ENCODE measurements at regions not wholly inside any gene's neighbourhood (a gene's known extent, or its start where the extent isn't known, plus 50 kb on each side); places are given as distances from the start of the nearest gene placed in this dataset.

DNA sequence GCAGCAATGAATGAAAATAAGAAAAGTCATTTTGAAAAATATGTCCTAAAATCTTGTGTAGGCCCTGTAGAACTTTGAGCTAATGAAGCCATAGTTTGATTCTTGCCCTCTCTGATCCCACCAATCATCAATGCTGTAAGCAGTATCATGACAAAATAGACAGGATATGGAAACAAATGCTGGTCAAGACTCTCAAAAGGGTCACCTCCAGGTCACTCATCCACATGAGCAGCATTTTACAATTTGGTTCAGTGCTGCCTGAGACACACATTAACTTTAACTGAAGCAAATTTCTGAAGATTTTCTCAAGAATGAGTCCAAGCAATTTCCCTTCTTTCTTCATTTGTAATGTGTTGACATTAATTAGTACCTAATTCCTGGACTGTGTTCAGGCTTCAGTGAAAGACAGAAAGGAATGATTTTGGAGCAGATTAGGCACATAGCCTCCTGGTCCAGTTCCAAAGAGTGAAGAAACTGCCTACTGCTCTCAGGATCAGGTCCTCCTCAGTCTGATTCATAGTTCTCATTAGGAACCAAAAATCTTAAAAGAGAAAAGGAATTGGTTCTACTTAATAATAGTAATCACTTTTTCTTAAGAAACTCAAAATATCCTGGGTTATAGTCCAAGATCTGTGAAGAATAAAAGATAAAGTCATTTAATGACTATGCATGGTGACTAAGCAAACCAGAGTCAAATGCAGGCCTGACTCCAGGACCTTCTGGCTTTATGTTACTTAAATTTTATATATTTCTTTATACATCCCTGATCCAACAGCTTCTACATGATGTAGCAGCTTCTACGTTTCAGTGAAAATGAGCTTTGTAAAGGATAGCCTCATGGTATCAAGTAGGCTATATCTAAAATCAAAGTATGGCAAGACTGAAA lies 192.1 kb upstream of the RGMB start:
- peak; percentile 74 for DNase-seq

DNA sequence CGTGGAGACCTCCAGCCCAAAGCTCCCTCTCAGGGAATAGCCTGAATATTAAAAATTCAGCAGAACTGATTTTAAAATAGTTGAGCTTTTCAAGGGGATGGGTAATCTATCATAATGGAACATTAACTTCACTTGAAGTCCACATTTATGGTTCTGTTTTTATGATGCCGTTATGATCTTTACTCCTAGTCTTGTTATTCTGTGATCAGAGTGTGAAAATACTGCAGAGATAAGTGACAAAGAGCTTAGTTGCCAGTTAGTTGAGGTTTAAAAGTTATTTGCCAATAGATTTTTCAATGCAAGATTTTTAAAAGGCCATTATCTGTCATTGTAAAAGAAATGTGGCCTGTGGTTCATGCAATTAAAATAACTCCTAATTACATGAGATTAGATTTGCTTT lies 189.9 kb upstream of the RGMB start:
- DNase-seq = no peak

DNA sequence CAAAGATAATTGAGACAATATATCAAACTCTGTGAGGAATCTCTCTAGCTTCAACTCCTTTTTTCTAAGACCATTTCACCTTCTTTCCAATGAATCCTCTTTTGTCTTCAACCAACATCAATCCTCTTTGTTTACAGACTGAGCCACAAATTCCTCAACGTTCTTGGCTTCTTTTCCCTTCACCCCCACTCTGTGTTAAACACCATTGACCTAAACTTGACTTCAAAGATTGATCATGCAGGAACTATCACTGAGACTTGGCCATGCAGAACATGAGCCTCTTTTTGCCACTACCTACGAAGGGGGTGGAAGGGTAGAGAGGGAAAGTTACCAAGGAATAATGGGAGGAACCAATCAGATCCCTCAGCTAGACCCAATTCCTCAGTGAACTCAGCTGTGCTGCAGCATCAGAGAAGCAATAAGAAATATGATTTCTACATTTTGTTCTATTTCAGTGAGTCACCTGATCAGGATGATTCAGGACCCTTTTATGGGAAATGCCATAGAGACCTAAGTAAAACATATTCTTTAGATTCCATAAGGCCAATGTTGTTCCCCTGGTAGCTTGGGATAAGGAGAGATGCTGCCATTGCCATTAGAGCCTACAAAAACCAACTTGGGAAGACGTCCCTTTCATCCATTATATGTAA lies 187.7 kb upstream of the RGMB start:
- no peak for DNase-seq

DNA sequence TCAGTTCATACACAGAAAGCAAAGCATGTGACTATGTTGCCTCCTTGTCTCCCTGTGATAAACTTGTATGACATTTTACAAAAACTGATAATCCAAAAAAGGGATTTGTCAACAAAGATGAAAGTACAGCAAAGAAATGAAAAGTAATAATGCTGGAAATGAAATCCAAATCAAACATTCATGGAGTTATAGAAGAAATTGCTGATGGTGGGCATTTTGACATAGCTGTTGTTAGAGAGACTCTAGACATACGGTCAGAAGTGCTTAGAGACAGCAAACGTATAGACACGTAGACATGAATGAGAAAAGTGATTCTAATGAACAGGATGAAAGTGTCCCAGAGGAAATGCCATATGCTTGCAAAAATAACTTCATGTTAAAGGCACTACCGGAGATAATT lies 186.9 kb upstream of the RGMB start:
- no peak for DNase-seq

DNA sequence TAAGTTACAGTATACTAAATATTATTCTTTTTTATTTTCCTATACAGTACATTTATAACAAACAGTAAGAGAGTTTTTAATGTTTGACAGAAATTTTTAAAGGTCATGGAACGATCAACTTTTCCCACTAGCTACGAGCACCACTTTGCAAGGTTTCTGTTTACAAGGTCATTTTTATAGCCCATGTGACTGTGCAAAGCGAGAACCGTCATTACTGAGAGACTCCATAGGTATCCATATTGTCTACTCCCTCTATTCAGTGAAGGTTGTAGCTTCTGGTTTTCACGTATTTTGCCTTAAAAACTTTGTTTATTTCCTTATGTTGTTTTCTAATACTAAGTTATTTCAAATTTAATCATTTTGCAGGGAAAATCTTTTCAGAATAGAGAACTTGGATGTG lies 186.3 kb upstream of the RGMB start:
- DNase-seq = no peak

DNA sequence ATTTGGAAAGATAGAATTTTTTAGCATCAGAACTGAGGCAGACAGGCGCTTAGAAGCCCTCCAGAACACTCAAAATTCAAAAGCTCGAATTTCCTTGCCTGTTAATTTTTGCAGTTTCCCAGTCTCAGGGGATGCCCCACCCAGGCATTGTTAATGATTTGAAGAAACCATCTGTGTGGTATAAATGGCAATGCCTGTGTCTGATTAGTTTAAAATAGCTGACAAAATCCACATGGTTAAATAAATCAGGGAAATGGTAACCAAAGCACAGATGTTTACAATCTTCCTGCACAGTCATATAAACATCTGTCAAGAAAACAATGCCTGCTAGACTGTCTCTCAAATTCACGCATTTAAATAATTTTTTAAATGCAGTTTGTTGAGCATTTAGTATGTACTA lies 185.2 kb upstream of the RGMB start:
- peak; percentile 34 for DNase-seq

DNA sequence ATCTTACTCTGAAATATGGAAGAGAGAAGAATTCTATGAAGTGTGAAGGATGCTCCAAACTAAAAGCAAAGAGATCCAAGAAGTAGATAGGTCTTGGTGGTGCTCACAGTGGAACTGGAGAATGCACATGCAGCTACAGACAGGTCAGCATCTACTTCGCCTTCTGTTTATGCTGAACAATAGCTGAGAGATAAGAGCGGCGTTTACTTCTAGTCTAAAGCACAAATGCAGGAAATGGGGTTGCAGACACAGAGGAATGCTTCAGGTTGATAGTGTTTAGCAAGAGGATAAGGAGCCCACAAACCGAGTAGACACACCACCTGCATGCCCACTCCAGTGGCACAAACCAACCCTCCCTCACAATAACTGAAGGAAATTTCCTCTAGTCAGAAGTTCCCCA lies 180.0 kb upstream of the RGMB start:
- DNase-seq = no peak

DNA sequence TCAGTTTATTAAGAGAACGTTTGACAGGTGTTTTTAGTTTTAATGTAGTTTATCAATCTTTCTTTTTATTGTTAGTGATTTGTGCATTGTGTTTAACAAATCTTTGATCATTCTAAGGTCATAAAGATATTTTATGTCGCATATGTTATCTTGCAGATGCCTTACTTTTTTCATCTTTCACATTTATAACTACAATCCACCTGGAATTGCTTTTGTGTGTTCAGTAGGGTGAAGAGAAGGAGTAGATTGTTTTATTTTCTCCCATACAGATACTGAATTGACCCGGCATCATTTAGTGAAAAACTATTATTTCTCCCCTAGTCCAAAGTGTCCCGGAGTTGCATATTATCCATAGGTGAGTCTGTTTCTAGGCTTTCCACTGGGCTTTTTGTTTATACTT lies 179.4 kb upstream of the RGMB start:
- no peak for DNase-seq

DNA sequence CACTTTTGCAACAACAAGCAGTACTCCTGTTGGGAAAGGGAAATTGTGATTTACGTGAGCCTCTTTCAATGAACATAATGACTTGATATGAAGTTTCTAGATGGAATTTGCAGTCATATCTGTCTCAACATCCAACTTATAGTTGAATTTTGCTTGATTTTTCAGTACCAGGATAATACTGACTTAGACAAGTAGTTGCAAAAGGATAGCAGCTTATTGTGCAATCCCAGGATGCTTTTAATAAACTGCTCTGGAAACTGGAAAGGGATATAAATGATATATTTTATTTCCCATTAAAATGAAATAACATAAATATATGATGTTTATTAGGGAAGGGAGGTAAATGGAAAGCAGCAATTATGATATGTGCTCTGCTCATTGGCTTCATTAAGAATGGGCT lies 174.4 kb upstream of the RGMB start:
- no peak for DNase-seq

DNA sequence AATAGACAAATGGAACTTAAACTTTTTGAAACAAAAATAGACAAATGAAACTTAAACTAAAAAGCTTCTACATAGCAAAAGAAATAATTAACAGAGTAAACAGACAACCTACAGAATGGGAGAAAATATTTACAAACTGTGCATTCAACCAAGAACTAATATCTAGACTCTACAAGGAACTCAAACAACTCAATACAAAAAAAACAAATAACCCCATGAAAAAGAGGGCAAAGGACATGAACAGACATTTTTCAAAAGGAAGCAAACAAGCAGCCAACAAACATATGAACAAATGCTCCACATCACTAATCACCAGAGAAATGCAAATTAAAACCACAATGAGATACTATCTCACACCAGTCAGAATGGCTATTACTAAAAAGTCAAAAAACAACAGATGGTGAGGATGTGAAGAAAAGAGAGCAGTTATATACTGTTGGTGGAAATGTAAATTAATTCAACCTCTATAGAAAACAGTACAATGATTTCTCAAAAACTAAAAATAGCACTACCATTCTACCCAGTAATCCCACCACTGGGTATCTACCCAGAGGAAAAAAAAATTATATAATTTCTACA lies 170.8 kb upstream of the RGMB start:
- no peak for DNase-seq

DNA sequence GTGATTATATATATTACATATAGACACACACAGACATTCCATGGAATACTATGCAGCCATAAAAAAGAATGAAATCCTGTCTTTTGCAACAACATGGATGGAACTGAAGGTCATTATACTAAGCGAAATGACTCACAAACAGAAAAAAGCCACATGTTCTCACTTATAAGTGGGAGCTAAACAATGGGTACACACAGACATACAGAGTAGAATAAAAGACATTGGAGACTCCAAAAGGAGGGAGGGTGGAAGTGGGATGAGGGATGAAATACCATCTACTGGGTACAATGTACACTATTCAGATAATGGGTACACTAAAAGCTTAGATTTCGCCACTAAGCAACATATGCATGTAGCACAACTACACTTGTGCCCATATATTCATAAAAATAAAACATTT lies 170.0 kb upstream of the RGMB start:
- DNase-seq = no peak

DNA sequence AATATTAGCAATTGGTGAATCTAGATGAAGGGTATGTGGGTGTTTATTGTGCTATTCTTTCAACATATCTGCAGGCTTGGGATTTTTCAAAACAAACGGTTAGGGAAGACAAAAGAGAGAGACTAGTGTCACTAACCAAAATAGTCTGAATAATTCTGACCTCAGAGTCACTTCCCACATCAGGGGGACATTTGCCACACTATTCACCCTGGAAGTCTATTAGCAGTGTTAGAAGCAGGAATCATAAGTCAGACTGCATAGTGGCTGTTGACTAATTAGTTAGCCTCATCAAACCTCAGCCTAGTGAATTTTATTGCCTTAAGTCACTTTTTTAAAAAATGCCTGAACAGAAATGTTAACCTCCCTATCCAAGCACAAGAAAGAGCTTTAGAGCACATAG lies 169.2 kb upstream of the RGMB start:
- DNase-seq = peak; percentile 23

DNA sequence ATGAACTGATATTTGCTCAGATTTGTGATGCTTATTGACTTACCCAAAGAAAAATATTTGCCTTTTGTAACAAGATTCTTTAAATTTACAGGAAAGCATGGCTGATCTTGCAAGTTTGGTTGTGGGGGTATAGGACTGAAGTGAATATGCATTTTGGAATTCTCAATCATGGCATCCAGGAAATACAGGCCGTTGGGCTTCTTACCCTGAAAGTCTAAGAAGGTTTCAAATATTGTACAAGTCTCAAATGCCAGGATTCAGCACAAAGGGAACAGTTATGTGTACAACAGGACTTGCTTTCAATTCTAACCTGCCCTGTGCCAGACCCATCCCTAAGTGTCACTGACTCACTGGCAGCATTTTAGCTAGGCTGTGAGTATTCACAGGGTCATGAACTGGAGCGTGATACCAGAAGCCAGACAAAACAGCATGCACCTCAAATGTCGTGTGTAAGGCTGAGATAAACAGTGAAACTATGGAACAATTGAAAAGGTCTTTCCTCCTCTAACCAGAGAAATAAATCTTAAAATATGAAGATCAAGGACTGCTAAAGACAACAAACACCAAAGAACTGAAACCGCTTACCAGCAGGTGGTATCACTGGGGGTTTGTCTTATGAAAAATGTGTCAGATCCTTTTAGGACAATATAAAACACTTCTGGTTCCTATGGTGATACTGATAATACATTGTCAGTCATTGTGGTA lies 168.6 kb upstream of the RGMB start:
- DNase-seq = no peak

DNA sequence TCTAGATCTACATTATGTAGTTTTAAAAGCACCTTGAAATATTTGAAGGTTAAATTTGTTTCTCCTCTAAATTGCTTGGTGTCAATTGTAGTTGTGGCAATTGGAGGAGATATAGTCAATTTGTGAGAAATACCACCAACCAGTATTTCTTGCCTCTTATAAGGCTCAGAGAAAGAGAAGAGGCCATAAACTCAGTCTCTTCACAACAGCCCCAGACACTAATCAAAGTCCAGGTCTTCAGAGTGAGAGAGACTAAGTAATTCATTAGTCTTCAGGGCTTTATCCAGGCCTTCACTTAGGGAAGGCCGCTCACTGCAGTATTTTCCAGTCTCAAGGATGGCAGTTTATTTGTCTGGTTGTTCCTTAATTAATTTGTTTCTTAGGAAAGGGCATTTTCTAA lies 168.0 kb upstream of the RGMB start:
- DNase-seq = no peak

DNA sequence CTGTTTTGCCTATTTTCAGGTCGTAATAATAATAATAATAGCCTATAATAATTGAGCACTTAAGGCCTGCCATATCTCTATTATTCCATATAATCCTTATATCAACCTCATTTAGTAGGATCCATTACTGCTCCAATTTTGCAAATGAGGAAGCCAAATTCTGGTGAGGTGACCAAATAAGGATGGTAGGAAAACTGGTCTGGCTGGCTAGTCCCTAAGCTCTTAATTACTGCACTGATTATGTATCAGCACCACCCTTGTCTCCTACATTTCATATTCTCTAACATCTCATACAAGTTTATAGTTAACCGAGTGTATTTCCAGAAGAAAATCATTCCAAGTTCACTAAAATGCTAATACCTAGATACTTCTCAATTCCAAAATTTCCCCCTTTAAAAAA lies 166.5 kb upstream of the RGMB start:
- DNase-seq = no peak

DNA sequence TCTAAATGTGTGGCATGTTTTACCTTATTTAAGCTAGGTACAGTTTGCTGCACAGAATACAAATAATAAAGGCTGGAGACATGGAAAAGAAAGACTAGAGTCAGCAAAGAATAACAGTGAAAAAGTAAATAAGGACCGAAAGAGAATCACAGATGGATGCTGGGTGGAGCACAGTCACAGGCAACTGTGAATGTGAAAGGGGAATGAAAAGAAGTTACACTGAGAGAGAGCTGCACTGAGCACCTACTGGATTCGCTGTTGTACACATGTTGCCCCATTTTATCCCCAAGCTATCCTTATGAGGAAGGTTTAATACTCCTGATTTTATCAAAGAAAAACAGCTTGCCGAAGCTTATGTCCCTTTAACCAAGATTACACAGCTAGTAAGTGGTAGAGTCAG lies 165.4 kb upstream of the RGMB start:
- no peak for DNase-seq

DNA sequence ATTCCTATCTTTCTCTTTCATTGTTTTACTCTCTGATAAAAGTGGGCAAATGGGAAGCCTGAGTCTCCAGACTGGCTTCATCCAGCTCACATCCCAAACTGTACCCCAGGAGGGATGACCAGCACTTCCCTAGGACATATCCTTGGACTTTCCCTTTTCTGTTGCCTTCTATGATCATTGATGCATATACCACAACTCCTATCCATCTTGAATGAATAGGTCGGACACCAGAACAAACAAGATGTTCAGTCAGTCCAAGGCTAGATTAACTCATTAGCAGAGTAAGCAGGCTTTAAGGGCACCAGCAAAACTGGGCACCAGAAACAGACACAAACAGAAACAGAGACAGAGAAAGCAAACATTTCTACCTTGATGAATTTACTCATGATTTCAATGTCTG lies 159.1 kb upstream of the RGMB start:
- no peak for DNase-seq

DNA sequence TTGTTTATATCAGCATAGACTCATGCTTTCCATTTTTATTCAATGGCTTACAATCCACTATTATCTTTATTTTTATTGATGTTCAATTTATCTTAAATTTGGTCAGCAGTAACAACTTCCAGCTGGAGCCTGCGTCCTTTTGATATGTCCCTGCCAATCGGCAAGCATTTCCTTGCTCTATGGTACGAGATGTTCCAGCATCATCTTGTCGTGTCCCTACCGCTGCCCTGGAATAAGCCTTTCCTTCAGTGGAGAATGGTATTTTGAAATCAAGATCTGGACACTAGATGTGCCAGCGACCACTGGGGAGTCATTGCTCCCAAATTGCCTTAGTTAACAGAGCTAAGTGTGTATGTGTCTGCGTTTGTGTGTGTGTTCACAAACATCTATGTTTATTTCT lies 151.6 kb upstream of the RGMB start:
- no peak for DNase-seq

DNA sequence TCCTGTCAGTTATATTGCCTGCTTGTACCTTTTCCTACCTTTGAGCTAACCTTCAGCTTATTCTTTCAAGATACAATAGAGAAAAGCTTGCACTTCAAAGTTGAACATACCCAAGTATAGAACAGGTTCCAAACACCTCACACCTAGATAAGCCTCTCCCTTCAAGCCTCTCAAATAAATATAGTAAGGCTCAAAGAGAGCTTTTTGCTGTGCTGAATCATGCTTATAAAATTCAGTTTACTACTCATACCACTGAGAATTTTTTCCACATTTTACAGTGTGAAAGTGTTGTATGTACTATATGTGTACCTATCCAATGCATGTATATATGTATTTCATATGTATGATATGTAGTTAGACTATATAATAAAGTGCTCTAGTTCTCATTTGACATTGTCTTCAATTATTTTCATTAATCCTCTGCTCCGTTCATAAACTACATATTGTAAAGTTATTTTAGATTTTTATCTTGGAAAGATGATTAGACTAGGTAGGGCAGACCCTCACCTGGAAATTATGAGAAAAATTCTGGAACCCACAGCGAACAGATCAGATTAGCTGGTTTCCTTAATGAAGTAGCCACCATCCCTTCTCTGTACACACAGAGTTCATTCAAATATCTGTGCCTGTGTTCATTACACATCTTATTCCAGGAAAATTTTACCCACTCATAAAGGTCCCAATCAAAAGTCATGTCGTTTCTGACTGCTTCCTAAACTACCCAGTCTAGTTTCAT lies 149.2 kb upstream of the RGMB start:
- no peak for DNase-seq

DNA sequence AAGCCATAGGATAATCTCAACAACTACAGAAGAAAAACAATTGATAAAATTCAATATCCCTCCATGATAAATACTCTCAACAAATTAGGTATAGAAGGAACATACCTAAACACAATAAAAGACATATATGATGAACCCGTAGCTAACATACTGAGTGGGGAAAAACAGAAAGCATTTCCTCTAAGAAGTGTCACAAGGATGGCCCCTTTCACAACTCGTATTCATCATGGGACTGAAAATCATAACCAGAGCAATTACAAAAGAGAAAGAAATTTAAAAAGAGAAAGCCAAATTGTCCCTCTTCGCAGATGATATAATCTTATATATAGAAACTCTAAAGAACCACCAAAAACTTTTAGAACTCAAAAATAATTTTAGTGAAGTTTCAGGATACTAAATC lies 146.3 kb upstream of the RGMB start:
- no peak for DNase-seq

DNA sequence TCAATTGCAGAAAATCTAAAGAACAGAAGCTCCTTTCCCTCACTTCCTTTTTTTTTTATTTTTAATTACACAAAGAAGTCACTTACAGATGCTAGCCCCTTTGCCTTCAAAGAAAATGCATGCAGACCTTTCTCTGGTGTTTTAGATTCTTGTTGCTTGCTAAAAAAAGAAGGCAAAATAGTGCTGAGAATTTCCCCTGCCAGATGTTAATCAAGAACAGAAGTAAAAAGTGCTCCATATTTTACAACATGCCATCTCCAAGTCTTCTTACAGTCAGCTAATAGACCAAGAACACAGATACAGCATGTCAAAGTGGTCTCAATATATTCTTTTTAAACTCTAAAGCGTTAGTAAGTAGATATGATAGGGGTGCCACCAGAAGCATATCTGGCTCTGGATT lies 142.8 kb upstream of the RGMB start:
- peak; percentile 23 for DNase-seq

DNA sequence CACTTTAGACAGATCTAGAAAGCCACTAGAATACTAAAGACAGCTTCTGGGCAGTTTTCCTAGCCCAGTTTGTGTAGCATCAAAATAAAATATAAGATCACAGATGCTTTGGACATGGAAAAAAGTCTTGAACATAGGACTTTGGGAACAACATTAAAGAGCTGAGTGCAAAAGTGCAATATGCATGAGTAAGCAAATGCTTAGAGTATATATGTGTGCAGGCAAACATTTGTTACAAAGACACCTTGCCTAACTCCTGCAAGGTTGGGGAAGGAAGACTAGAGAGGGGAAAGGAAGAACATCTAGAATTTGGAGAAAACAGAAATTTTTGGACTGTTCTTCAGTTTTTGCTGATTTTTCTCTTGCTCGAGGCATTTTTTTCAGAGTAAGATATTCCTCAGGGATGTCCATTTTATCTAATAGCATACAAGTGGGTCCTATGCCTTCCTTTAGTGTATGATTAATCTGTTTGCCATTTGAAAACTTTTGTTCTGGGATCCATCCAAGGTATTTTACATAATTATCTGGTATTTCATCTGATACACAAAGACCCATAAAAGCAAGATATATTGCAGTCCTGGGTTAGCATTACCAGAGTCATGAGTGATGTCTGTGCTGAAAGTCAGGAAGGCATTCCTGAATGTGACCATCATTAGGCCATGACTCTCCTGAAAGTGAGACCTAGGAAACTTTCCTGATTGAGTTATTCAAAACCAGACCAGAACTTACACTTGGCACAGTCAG lies 142.0 kb upstream of the RGMB start:
- DNase-seq = peak; percentile 98

Measured in fibroblast of skin of abdomen (primary cell).